ENCODE measurements at regions not wholly inside any gene's neighbourhood (a gene's known extent, or its start where the extent isn't known, plus 50 kb on each side); places are given as distances from the start of the nearest gene placed in this dataset.
"Not testable (repeated sequence)": the region's sequence is repeated elsewhere in the genome, so short reads cannot be mapped to it uniquely, and the experiment has no call there.

DNA sequence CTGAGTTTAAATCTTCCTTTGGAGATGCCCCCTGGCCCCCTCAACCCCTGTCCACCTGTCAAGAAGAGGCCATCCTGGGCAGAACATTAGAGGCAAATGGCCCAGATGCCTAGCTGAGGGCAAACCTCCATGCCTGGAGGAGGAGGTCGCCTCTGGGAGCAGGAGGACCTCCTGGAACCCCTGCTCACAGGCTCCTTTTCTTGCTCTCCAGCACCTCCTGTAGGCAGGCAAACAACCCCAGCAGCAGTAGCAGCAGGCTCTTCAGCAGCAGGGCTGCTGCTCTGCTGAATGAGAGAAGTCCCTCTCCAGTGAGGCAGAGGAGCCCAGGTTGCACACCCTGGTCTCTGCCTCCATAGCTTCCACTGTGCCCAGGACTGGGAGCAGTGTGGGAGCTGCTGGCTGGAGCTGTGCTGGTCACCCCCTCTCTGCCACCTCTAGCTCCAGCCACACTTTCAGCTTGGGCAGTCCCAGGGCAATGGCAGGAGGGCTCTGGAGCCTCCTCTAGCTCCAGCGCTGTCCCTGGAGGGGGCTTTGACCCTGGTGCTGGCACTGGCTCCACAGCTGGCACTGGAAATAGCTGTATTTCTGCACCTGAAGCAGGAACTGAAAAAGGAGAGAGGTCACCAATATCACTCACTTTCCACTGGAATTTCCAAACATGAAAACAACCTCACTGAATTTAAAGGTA, 1494.5 kb upstream of the TPTE start:
- TF ChIP-seq, protein P1, sequence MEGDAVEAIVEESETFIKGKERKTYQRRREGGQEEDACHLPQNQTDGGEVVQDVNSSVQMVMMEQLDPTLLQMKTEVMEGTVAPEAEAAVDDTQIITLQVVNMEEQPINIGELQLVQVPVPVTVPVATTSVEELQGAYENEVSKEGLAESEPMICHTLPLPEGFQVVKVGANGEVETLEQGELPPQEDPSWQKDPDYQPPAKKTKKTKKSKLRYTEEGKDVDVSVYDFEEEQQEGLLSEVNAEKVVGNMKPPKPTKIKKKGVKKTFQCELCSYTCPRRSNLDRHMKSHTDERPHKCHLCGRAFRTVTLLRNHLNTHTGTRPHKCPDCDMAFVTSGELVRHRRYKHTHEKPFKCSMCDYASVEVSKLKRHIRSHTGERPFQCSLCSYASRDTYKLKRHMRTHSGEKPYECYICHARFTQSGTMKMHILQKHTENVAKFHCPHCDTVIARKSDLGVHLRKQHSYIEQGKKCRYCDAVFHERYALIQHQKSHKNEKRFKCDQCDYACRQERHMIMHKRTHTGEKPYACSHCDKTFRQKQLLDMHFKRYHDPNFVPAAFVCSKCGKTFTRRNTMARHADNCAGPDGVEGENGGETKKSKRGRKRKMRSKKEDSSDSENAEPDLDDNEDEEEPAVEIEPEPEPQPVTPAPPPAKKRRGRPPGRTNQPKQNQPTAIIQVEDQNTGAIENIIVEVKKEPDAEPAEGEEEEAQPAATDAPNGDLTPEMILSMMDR (conservative IDR thresholded peaks at IDR 0.05 in 1 of 2, IDR thresholded peaks at IDR 0.05 in 1 of 2; ENCODE audit: low read depth in 1 of 2, low read length in 2 of 2) = not testable (repeated sequence)
- not testable (repeated sequence) for TF ChIP-seq EZH2 (IDR thresholded peaks at IDR 0.05; ENCODE audit: low read length, missing control alignments)
